LNCAP (cell line): ENCODE measurements at regions not wholly inside any gene's neighbourhood (a gene's known extent, or its start where the extent isn't known, plus 50 kb on each side); places are given as distances from the start of the nearest gene placed in this dataset.

Source experiments
- CTCF ChIP-seq: fragments of 450-650 bp; IDR thresholded peaks from 2 replicates; pipeline ENCODE4 v1.5.1; 2017; ENCODE audit warnings: mild to moderate bottlenecking

- no peak for TF ChIP-seq CTCF
These were observed 319.3 kb downstream of the MDFIC start for GRCh38 chr7:115241151-115241550.

- no peak for TF ChIP-seq CTCF
These were observed 318.3 kb downstream of the MDFIC start for GRCh38 chr7:115240242-115240641.

GRCh38 chr7:115235075-115235474, 313.2 kb downstream of the MDFIC start:
- TF ChIP-seq CTCF: no peak

- TF ChIP-seq CTCF: no peak
These were observed 311.9 kb downstream of the MDFIC start for GRCh38 chr7:115233809-115234208.

- TF ChIP-seq CTCF: no peak
These were observed 310.1 kb downstream of the MDFIC start for GRCh38 chr7:115232041-115232440.

- no peak for TF ChIP-seq CTCF
These were observed 309.1 kb downstream of the MDFIC start for GRCh38 chr7:115230882-115231571.

- TF ChIP-seq CTCF: no peak
These were observed 307.7 kb downstream of the MDFIC start for GRCh38 chr7:115229401-115230105.
